Panc1 (cell line): ENCODE measurements at regions not wholly inside any gene's neighbourhood (a gene's known extent, or its start where the extent isn't known, plus 50 kb on each side); places are given as distances from the start of the nearest gene placed in this dataset.

ENCODE experiments used
- POLR2AphosphoS5 ChIP-seq: IDR thresholded peaks from 2 replicates; pipeline ENCODE4 v1.6.1; 2012; ENCODE audit warnings: mild to moderate bottlenecking, low read depth, low read length, moderate library complexity
- SIN3A ChIP-seq: IDR thresholded peaks from 2 replicates; pipeline ENCODE4 v1.6.1; 2012; ENCODE audit warnings: low read depth, mild to moderate bottlenecking, low read length, moderate library complexity, borderline replicate concordance; ENCODE audit not compliant: insufficient read depth
- TCF7L2 ChIP-seq: IDR thresholded peaks from 2 replicates; pipeline ENCODE4 v1.6.1; 2011; ENCODE audit warnings: mild to moderate bottlenecking, low read depth, low read length, inconsistent platforms
- TF ChIP-seq, protein P1 (sequence below): fragments of 450-650 bp; IDR thresholded peaks from 2 replicates; pipeline ENCODE4 v1.5.1; 2017; ENCODE audit warnings: mild to moderate bottlenecking
- TF ChIP-seq, protein P2 (sequence below), 2 experiments: IDR thresholded peaks; 2 replicates each; pipeline ENCODE4 v1.6.1; 2011 to 2012; ENCODE audit warnings: low read depth in 2 of 2, control low read depth in 1 of 2, low read length in 1 of 2, mild to moderate bottlenecking in 1 of 2, moderate library complexity in 1 of 2; ENCODE audit not compliant: insufficient read depth in 1 of 2

DNA sequence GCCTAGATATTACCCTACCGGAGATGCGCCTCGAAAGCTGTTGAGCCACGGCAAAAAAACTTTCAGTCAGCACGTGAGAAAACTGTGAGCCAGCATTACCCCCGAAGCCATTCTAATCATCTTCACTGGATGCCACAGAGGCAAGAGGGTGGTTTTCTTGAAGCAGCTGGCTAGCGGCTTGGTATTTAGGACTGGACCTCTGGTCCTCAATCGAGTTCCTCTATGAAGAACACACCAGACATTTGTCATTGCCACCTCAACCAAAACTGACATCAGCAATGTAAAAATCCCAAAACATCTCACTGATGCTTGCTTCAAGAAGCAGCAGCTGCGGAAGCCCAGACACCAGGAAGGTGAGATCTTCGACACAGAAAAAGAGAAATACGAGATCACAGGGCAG is 52.8 kb upstream of the SLC66A3 start:
- TF ChIP-seq, protein P1, sequence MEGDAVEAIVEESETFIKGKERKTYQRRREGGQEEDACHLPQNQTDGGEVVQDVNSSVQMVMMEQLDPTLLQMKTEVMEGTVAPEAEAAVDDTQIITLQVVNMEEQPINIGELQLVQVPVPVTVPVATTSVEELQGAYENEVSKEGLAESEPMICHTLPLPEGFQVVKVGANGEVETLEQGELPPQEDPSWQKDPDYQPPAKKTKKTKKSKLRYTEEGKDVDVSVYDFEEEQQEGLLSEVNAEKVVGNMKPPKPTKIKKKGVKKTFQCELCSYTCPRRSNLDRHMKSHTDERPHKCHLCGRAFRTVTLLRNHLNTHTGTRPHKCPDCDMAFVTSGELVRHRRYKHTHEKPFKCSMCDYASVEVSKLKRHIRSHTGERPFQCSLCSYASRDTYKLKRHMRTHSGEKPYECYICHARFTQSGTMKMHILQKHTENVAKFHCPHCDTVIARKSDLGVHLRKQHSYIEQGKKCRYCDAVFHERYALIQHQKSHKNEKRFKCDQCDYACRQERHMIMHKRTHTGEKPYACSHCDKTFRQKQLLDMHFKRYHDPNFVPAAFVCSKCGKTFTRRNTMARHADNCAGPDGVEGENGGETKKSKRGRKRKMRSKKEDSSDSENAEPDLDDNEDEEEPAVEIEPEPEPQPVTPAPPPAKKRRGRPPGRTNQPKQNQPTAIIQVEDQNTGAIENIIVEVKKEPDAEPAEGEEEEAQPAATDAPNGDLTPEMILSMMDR, result no peak
- no peak for TF ChIP-seq POLR2AphosphoS5
- TF ChIP-seq TCF7L2, result no peak
- no peak for TF ChIP-seq SIN3A
- TF ChIP-seq, protein P2, sequence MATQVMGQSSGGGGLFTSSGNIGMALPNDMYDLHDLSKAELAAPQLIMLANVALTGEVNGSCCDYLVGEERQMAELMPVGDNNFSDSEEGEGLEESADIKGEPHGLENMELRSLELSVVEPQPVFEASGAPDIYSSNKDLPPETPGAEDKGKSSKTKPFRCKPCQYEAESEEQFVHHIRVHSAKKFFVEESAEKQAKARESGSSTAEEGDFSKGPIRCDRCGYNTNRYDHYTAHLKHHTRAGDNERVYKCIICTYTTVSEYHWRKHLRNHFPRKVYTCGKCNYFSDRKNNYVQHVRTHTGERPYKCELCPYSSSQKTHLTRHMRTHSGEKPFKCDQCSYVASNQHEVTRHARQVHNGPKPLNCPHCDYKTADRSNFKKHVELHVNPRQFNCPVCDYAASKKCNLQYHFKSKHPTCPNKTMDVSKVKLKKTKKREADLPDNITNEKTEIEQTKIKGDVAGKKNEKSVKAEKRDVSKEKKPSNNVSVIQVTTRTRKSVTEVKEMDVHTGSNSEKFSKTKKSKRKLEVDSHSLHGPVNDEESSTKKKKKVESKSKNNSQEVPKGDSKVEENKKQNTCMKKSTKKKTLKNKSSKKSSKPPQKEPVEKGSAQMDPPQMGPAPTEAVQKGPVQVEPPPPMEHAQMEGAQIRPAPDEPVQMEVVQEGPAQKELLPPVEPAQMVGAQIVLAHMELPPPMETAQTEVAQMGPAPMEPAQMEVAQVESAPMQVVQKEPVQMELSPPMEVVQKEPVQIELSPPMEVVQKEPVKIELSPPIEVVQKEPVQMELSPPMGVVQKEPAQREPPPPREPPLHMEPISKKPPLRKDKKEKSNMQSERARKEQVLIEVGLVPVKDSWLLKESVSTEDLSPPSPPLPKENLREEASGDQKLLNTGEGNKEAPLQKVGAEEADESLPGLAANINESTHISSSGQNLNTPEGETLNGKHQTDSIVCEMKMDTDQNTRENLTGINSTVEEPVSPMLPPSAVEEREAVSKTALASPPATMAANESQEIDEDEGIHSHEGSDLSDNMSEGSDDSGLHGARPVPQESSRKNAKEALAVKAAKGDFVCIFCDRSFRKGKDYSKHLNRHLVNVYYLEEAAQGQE (IDR thresholded peaks at IDR 0.05; ENCODE audit: insufficient read depth in 1 of 2, low read depth in 2 of 2, low read length in 1 of 2), result no peak
